K562 (cell line): ENCODE measurements at regions not wholly inside any gene's neighbourhood (a gene's known extent, or its start where the extent isn't known, plus 50 kb on each side); places are given as distances from the start of the nearest gene placed in this dataset.
"Not testable (repeated sequence)": the region's sequence is repeated elsewhere in the genome, so short reads cannot be mapped to it uniquely, and the experiment has no call there.

Experiments used
- ATAC-seq: fragments of 200-7000 bp; cut with Tn5 transposase; 3 replicates; pipeline ENCODE4 v1.9.1; 2020; ENCODE audit warnings: moderate library complexity
- BruUV-seq: library from RNA; stranded (reverse); fragments of 400-500 nt; replicated peaks from 2 replicates; lab custom pipeline; 2021; lab: Mats Ljungman, UMichigan
- CTCF ChIA-PET: fragments of 300-600 bp; formaldehyde crosslinking; extraction: SDS; loops from one replicate; lab custom pipeline; 2021; ENCODE audit warnings: low intra/inter-chr PET ratio; lab: Yijun Ruan, JAX
- POLR2A ChIA-PET: fragments of 300-600, 350-650 bp; sonication (Branson Sonifier 250); formaldehyde crosslinking; extraction: SDS; loops from one replicate; lab custom pipeline; 2021; ENCODE audit warnings: antibody characterized with exemption, inconsistent platforms; lab: Yijun Ruan, JAX
- DNase-seq, 4 experiments: peaks; one replicate each; pipeline versions ENCODE4 v3.0.0 to v3.0.0-alpha.2; 2011 to 2018; ENCODE audit warnings: low spot score in 3 of 4, mixed read lengths in 3 of 4; ENCODE audit errors: extremely low read depth in 1 of 4
- FAIRE-seq: peaks from 2 replicates; lab custom pipeline; 2011; peaks lifted over from hg19 to GRCh38; lab: Jason Lieb, UNC
- H2AFZ ChIP-seq: 2 replicates; pipeline ENCODE4 v1.6.0; 2011; ENCODE audit warnings: low read depth, low read length, control low read depth, inconsistent platforms
- H3K27ac ChIP-seq: fragments of 200-600 bp; 3 replicates; pipeline ENCODE4 v1.8.0; 2011; ENCODE audit warnings: low read depth, mild to moderate bottlenecking, control low read depth, inconsistent platforms, low read length, moderate library complexity, mixed read lengths; ENCODE audit errors: extremely low read depth
- H3K27me3 ChIP-seq, 2 experiments: fragments of 300-600 bp in 1 of 2; 2 replicates in 1 of 2; 3 replicates in 1 of 2; pipeline versions ENCODE4 v1.6.0 to v1.8.0; 2011; ENCODE audit warnings: inconsistent platforms in 2 of 2, low read length in 2 of 2, mild to moderate bottlenecking in 1 of 2, mixed read lengths in 1 of 2, moderate library complexity in 1 of 2; ENCODE audit not compliant: control insufficient read depth in 2 of 2, insufficient read depth in 2 of 2
- H3K36me3 ChIP-seq: fragments of 300-600 bp; 3 replicates; pipeline ENCODE4 v1.8.0; 2011; ENCODE audit warnings: mild to moderate bottlenecking, low read length, inconsistent platforms; ENCODE audit not compliant: control insufficient read depth, insufficient read depth
- H3K4me1 ChIP-seq, 2 experiments: fragments of 200-600 bp in 1 of 2; replicated peaks in 1 of 2; 2 replicates in 1 of 2; 3 replicates in 1 of 2; pipeline versions ENCODE4 v1.5.1 to v1.8.0; 2011; ENCODE audit warnings: inconsistent platforms in 2 of 2, low read length in 2 of 2, mild to moderate bottlenecking in 1 of 2, mixed read lengths in 1 of 2, moderate library complexity in 1 of 2; ENCODE audit not compliant: control insufficient read depth in 2 of 2, insufficient read depth in 2 of 2
- H3K4me2 ChIP-seq: 2 replicates; pipeline ENCODE4 v1.6.1; 2011; ENCODE audit warnings: low read length, control low read depth, inconsistent platforms, mixed read lengths; ENCODE audit not compliant: insufficient read depth
- H3K4me3 ChIP-seq: fragments of 200-600 bp; sonication (generic), shearing (Covaris generic); 2 replicates; pipeline ENCODE4 v1.5.1; 2016; ENCODE audit warnings: control low read depth, inconsistent platforms
- H3K79me2 ChIP-seq: fragments of 200-600 bp; 3 replicates; pipeline ENCODE4 v1.8.0; 2011; ENCODE audit warnings: low read length, inconsistent platforms; ENCODE audit not compliant: control insufficient read depth, insufficient read depth
- H3K9ac ChIP-seq, 2 experiments: 2 replicates each; pipeline versions ENCODE4 v1.6.0 to v1.6.1; 2011; ENCODE audit warnings: low read depth in 2 of 2, low read length in 2 of 2, control low read depth in 1 of 2, inconsistent platforms in 1 of 2, mild to moderate bottlenecking in 1 of 2, mixed read lengths in 1 of 2; ENCODE audit not compliant: insufficient read depth in 1 of 2
- H3K9me1 ChIP-seq: one replicate; pipeline ENCODE4 v1.6.0; 2011; ENCODE audit warnings: inconsistent platforms, mild to moderate bottlenecking, low read length, moderate library complexity; ENCODE audit not compliant: control insufficient read depth, insufficient read depth
- H3K9me3 ChIP-seq: replicated peaks from 2 replicates; pipeline ENCODE4 v1.5.1; 2011; ENCODE audit warnings: low read depth, low read length, inconsistent platforms; ENCODE audit not compliant: control insufficient read depth, insufficient read depth
- H4K20me1 ChIP-seq: replicated peaks from 2 replicates; pipeline ENCODE4 v1.6.1; 2011; ENCODE audit warnings: low read length, inconsistent platforms, mixed read lengths; ENCODE audit not compliant: control insufficient read depth, insufficient read depth
- CXXC5 ChIP-seq: fragments of 250-450 bp; sonication (Bioruptor Pico); IDR thresholded peaks from 2 replicates; pipeline ENCODE4 v1.8.0; 2022; ENCODE audit warnings: inconsistent platforms, mild to moderate bottlenecking, moderate library complexity
- L3MBTL2 ChIP-seq: fragments of 450-650 bp; IDR thresholded peaks from 2 replicates; pipeline ENCODE4 v1.6.1; 2016; ENCODE audit warnings: mild to moderate bottlenecking, moderate library complexity
- NCOA4 ChIP-seq: fragments of 450-650 bp; IDR thresholded peaks from 2 replicates; pipeline ENCODE4 v1.6.1; 2018; ENCODE audit warnings: mild to moderate bottlenecking; ENCODE audit not compliant: partially characterized antibody
- RBFOX2 ChIP-seq: fragments of 200-400 bp; formaldehyde crosslinking; IDR thresholded peaks from 2 replicates; pipeline ENCODE4 v1.6.1; 2017; ENCODE audit warnings: low read depth, mild to moderate bottlenecking, low read length, moderate library complexity
- SIX5 ChIP-seq, 2 experiments: IDR thresholded peaks; 2 replicates each; pipeline ENCODE4 v1.6.1; 2011; ENCODE audit warnings: low read length in 2 of 2, borderline replicate concordance in 1 of 2, low read depth in 1 of 2, mild to moderate bottlenecking in 1 of 2, moderate library complexity in 1 of 2; ENCODE audit not compliant: insufficient read depth in 1 of 2
- ZNF175 ChIP-seq: fragments of 200-800 bp; sonication (Bioruptor generic); IDR thresholded peaks from 2 replicates; pipeline ENCODE4 v1.6.1; 2016; ENCODE audit warnings: low read depth, mild to moderate bottlenecking, missing genetic modification characterization, missing compliant biosample characterization
- ZNF274 ChIP-seq: IDR thresholded peaks from 2 replicates; pipeline ENCODE4 v1.6.1; 2011; ENCODE audit warnings: low read depth, mild to moderate bottlenecking, low read length, moderate library complexity, borderline replicate concordance
- ZNF695 ChIP-seq: fragments of 450-650 bp; formaldehyde crosslinking; IDR thresholded peaks from 2 replicates; pipeline ENCODE4 v1.4.0; 2020; ENCODE audit warnings: mild to moderate bottlenecking, moderate library complexity
- ZNF764 ChIP-seq: fragments of 250-450 bp; sonication (Bioruptor Pico); IDR thresholded peaks from 2 replicates; pipeline ENCODE4 v1.4.0; 2020; ENCODE audit warnings: low read depth, mild to moderate bottlenecking, moderate library complexity
- ZNF780A ChIP-seq: fragments of 250-450 bp; sonication (Bioruptor Pico); IDR thresholded peaks from 2 replicates; pipeline ENCODE4 v1.5.0; 2021; ENCODE audit warnings: mild to moderate bottlenecking
- WGBS: fragments of 100-300 bp; shearing (Covaris generic); methylation state at CpG from one replicate; pipeline ENCODE4 v1.1.6; 2016; ENCODE audit warnings: low coverage, mixed read lengths; ENCODE audit not compliant: insufficient coverage; ENCODE audit errors: missing lambda C conversion rate; 5-methylcytosine and 5-hydroxymethylcytosine counted together
- in situ Hi-C: fragments of 300-500 bp; cut with MboI; formaldehyde crosslinking; loops from 4 replicates; pipeline ENCODE4 v1.15.0; 2018; ENCODE audit warnings: inconsistent platforms, mixed read lengths
- intact Hi-C: fragments of 100-400 bp; cut with micrococcal nuclease; formaldehyde crosslinking; loops from 2 replicates; pipeline ENCODE4 v1.14.2; 2022

DNA sequence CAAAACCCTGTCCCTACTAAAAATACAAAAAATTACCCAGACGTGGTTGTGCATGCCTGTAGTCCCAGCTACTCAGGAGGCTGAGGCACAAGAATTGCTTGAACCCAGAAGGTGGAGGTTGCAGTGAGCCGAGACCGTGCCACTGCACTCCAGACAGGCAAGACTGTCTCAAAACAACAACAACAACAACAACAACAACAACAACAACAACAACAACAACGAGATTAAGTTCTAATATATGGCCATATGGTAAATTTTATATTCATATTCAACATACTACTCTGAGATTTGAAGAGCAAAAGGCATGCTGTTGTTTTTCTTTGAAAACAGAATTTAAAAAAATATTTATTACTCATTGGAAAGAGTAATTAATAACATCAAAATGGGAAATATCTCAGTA, 80.2 kb upstream of the CD28 start:
- H3K27me3 ChIP-seq, H3K27ac ChIP-seq, H3K79me2 ChIP-seq, H3K4me3 ChIP-seq, CTCF ChIA-PET, H3K36me3 ChIP-seq, POLR2A ChIA-PET, H3K4me1 ChIP-seq, H3K9ac ChIP-seq, DNase-seq, H3K4me2 ChIP-seq, H3K9me1 ChIP-seq, FAIRE-seq, H4K20me1 ChIP-seq, ATAC-seq, in situ Hi-C loops, H3K9me3 ChIP-seq, intact Hi-C loops, H2AFZ ChIP-seq, BruUV-seq: not testable (repeated sequence)
- 0% methylated on average over 1 of the region's 4 CpGs for WGBS

GRCh38 chr2:203626952-203627681, 79.3 kb upstream of the CD28 start:
- Histone ChIP-seq H2AFZ (no peak overlapping the region), H3K36me3 (no peaks in the 10 kb centered on the region), H3K4me3 (no peak overlapping the region), H4K20me1 (no peaks in the 10 kb centered on the region), H3K9ac (no peak overlapping the region), H3K79me2 (no peaks in the 10 kb centered on the region), H3K27me3 (no peaks in the 10 kb centered on the region), H3K4me2 (no peak overlapping the region), H3K9me1 (no peaks in the 10 kb centered on the region), H3K9me3 (no peaks in the 10 kb centered on the region), H3K4me1 (no peaks in the 10 kb centered on the region), H3K27ac (no peak overlapping the region)
- DNase-seq: no peak
- intact Hi-C loops: no loop called here
- no peak for ATAC-seq
- WGBS: 0% methylated on average over 2 of the region's 2 CpGs
- BruUV-seq: no TSS peak
- CTCF ChIA-PET: no interaction called here
- no peak for TF ChIP-seq SIX5 (IDR thresholded peaks at IDR 0.05; ENCODE audit: borderline replicate concordance in 1 of 2, insufficient read depth in 1 of 2, low read depth in 1 of 2, low read length in 2 of 2)
- TF ChIP-seq ZNF175 (CRISPR knock-in tag): no peak
- no peak for TF ChIP-seq ZNF274
- no peak for TF ChIP-seq ZNF764 (CRISPR knock-in tag)
- TF ChIP-seq ZNF780A: no peak
- TF ChIP-seq L3MBTL2: no peak
- TF ChIP-seq ZNF695 (CRISPR knock-in tag): no peak
- no peak for TF ChIP-seq NCOA4
- no peak for TF ChIP-seq CXXC5
- no peak for TF ChIP-seq RBFOX2
- POLR2A ChIA-PET: no interaction called here
- no peak for FAIRE-seq
- in situ Hi-C loops: no loop called here
